Stimulated activated CD8-positive, alpha-beta memory T cell treated with anti-CD3 and anti-CD28 coated beads, Interleukin-2, amount 100 ng/mL, for 48 hours (primary cell): ENCODE measurements at regions not wholly inside any gene's neighbourhood (a gene's known extent, or its start where the extent isn't known, plus 50 kb on each side); places are given as distances from the start of the nearest gene placed in this dataset.

ENCODE experiments used
- DNase-seq, 2 donors: peaks; one replicate each; pipeline ENCODE4 v3.0.0-alpha.2; 2020; ENCODE audit warnings: low read depth in 2 of 2

GRCh38 chr18:61727241-61728193 lies 165.3 kb downstream of the RNF152 start:
- DNase-seq: no peak

GRCh38 chr18:61724532-61724931 lies 168.3 kb downstream of the RNF152 start:
- DNase-seq: no peak

GRCh38 chr18:61722247-61722646 lies 170.6 kb downstream of the RNF152 start:
- DNase-seq: no peak

DNA sequence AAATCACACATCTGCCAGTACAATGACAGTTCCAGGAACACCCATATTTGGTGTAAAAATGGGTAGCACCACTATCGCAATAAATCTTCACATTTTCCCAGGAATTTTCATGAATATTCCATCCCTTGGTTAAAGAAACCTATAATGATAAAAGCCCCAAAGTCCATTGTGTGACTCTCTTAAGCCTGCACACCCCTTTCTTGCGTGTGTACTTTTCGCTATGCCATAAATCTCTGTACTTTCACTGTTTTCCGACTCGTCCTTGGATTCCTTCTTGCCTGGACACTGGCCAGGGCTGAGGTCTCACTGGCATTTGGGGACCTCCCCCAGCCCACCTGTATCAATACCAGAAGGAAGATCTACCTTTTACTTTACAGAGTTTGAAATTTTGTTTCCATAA lies 172.3 kb downstream of the RNF152 start:
- no peak for DNase-seq

- DNase-seq: no peak
These were observed 173.1 kb downstream of the RNF152 start for GRCh38 chr18:61719671-61720070.

DNA sequence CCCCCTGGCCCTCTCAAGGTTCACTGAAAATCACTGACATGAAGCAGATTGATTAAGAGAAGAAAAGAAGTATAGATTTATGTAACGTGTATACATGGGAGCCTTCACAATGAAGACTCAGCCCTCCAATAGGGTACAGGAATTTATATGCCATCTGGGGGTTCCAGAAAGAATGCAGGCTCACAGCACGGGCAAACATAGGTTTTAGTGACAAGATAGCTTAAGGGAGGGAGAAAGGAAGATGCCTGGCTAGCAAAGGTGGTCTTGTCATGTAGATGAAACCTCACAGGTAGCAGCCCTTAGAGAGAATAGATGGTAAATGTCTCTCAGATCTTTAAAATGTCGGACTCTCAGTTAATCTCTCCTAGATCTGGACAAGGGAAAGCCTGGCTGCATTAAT lies 173.9 kb downstream of the RNF152 start:
- no peak for DNase-seq

DNA sequence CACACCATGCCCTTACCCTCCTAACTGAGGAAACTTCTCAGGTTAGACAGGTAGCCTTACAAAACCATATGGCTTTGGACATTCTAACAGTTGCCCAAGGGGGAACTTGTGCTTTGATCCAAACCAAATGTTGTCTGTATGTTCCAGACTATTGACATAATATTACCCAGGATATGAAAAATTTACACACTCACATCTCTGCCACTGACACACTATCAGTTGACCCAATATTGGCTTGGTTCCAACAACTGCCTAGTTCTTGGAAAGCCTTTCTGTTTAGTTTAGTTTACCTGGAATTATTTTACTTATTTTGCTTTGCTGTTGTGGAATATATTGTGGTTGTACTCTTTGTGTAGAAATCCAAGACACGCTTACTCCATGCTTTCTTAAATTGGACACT lies 178.4 kb downstream of the RNF152 start:
- no peak for DNase-seq

GRCh38 chr18:61713502-61713901 lies 179.3 kb downstream of the RNF152 start:
- no peak for DNase-seq

- no peak for DNase-seq
These were observed 182.7 kb downstream of the RNF152 start for GRCh38 chr18:61710082-61710620.

DNA sequence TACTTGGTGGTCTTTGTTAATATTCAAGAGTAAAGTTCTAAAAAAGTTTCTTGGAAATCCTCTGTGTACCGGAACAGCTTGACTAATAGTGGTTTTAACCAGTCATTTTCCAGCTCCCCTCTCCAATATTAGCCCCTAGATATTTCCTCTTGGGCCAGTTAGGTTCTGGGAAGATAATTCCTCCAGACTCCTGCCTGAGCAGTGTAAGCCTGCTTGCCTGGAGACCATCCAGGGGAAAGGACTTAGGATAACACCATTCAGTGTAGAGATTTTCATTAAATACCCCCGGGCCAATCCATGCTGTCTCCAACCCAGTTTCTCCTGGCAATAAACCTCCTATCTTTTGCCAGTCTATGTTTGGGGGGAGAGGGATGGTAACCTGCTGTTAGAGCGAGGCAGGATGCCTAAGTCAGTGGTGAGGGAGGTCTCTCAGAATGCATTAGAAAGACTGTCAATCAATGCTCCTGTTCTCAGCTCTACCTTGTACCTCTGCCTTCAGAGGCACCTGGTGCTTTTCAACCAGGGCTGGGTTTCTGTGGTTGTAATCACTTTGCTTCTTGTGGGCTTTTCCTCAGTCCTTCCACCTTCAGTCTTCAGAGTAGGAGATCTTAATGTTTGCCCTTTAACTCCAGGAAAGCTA lies 186.4 kb downstream of the RNF152 start:
- no peak for DNase-seq

DNA sequence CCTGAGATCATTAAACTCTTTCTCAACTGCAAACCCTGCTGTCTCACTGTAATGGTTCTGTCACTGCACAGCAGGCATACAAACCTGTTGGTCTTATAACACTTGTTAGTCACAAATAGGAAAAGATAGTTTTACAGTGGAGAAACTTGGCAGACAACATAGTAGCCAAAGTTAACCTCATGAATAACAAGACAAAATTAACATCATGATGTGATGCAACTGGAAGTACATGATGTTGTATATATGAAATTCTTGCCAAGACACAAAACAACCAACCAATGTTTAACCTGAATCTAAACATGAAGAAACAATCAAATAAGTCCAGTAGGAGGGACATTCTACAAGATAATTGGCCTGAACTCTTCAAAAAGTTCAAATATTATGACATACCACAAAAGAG lies 189.3 kb downstream of the RNF152 start:
- DNase-seq: no peak

DNA sequence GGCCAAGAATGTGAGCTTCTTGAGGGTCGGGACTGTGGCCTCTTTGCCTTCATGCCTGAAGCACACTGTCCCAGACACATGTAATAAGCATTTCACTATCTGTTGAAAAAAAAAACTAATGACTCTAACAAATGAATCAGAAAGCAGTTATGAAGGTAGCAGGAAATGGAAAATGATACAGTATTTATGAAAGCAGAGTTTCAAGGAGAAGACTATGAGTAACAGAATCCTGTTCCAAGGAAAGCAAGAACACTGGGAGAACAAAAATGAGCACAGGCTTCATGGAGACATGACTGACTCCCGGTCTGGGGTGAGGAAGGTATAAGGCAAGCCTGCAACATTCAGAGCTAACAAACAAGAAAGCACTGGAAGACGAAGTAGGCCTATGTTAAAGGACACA lies 190.8 kb downstream of the RNF152 start:
- DNase-seq: no peak

DNA sequence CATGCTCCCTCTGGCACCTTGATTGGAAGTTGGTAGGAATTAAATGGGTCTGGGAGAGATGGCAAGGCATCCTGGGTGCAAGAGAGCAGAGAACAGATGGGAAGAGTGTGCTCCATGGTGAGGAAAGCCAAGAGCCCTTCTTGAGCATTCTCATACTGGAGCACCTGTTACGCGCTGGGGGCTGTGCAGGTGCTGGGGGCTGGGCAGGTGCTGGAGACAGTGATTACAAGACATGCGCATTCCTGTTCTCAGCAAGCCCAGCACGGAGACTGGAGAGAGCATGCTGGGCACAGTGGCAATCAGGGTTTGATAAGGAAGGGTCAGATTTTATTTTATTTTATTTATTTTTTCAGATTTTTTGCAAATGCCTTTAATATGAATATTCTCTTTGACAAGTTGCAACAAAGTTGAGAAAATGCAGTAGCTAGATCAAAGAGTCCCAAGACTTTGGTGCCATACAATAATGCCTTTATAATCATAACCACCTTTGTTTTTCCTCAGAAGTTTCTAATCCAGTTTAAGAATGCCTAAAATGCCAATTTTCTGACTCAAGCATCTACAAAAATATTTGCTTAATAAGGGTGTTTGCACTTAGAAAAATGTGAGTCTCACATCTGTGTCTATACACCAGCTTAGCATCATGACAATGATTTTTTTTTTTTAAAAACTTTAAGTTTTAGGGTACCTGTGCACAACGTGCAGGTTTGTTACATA lies 193.3 kb downstream of the RNF152 start:
- no peak for DNase-seq

GRCh38 chr18:61697306-61697909 lies 195.4 kb downstream of the RNF152 start:
- DNase-seq: no peak

DNA sequence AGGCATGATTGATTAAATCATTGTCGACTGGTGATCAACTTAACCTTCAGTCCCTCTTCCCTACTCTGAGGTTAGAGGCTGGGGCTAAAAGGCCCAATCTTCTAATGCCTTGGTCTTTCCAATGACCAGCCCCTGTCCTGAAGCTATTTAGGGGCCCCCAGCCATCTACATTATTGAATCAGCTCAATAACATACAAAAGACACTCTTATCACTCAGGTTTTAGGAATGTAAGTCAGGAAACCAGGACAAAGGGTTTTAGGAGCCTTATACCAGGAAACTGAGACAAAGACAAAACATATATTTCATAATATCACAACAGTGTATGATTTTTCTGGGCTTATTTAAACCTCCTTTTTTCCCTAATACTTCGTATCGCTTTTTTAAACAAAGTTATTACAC lies 198.6 kb downstream of the RNF152 start:
- DNase-seq: no peak

DNA sequence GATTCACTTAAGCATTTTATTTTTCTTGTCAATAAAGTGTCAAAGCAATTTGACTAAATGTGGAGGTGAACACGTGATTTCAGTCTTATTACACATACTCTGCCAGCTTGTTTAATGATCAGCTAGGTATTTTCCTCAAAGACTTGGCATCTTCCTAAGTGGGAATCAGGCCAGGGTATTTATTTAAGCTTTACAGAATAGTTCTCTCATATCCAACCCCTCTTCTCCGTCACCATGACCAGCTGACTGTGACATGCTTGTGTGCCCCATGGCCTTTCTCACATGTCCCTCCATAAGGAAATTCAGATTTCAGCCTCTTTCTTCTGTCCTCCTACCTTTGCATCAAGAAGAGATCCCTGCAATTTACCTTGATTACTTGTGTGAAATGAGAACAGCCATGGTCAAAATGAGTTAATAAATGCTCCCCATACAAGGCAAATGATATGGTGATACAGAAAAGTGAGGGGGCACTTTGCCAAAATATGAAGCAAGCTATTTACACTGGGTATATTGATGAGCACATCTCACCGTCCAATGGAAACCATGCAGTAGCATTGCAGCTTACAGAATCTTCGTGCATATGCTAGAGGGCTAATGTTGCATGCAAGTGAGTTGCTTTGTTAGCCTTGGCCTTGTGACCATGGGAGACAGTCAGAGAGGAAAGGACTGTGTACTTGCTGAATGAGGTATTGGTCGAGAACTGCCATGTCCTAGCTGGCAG lies 202.2 kb downstream of the RNF152 start:
- DNase-seq: no peak

DNA sequence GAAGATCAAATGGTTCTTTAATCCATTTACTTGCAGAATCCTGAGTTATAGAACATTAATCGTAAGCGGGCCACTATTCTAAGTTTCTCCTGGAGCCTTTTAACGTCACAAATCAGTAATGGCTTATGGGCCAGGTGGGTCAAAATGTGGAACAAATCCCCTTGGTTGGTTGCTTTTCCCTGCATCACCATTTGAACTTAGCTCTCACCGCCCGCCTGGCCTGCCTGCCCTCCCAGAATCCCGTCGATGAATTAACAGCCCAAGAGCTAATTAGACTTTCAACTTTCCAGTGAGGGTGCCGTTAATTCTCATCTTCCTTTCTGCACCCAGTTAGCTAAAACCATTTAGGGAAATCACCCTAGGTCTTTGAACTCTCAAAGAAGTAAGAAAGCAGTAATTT lies 205.5 kb downstream of the RNF152 start:
- no peak for DNase-seq

GRCh38 chr18:61683856-61684255 lies 209.0 kb downstream of the RNF152 start:
- DNase-seq: no peak

GRCh38 chr18:61681065-61681464 lies 211.7 kb downstream of the RNF152 start:
- DNase-seq: no peak

DNA sequence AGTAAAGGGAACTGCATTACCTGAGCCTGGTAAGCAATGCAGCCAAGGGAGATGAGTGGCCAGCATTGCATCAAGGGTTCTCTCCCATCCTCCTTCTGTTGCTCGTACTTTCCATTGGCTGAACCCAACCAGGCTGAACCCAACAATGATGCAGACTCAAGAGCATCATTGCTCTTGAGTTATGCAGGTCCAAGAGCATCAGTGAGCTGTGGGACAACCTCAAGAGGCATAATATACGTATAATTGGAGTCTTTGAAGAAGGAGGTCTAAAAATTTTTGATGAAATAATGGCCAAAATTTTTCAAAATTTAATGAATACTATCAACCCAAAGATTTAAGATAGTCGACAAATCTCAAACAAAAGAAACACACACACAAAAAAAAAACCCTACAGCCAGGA lies 213.0 kb downstream of the RNF152 start:
- DNase-seq: no peak

DNA sequence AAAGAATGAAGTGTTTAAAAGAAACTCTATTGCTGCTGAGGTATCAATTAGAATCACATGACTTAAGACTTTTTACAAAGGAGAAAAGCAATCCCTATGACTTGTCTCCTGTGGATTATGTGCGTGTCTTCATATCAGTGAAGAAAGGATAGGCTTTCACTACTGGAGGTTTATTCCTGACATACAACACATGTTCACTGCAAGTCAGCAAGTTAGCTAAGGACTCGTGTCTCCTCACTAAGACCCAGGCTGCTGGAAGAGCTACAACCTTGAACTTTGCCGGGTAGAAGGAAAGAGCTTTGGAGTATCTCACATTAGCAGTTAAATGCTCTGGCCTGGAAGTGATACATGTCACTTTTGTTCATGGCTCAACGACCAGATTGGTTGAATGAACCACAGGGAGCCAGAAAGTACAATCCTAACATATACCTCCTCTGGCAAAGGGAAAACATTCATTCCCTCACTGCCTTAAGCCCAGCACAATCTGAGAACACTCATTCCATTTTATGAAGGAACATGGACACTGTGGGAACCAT lies 215.3 kb downstream of the RNF152 start:
- DNase-seq: no peak
